Left lung (tissue), 4 donors: ENCODE measurements at regions not wholly inside any gene's neighbourhood (a gene's known extent, or its start where the extent isn't known, plus 50 kb on each side); places are given as distances from the start of the nearest gene placed in this dataset.

Source experiments
- ATAC-seq: fragments of 200-7000 bp; cut with Tn5 transposase; one replicate; pipeline ENCODE4 v1.9.1; 2020; ENCODE audit warnings: moderate library complexity
- DNase-seq, 4 donors: peaks; one replicate each; pipeline ENCODE4 v3.0.0-alpha.2; 2013 to 2020
- H3K27ac ChIP-seq, 2 donors: fragments of 200-600 bp; sonication (generic) in 1 of 2; one replicate each; pipeline versions ENCODE4 v1.5.0 to v1.8.0; 2020 to 2021
- H3K27me3 ChIP-seq, 2 donors: fragments of 200-600 bp; sonication (generic) in 1 of 2; one replicate each; pipeline versions ENCODE4 v1.5.0 to v1.8.0; 2020 to 2021
- H3K36me3 ChIP-seq, 2 donors: fragments of 200-600 bp; sonication (generic) in 1 of 2; one replicate each; pipeline versions ENCODE4 v1.5.0 to v1.8.0; 2020 to 2021
- H3K4me1 ChIP-seq, 2 donors: fragments of 200-600 bp; one replicate each; pipeline ENCODE4 v1.8.0; 2021
- H3K4me3 ChIP-seq, 2 donors: fragments of 200-600 bp; sonication (generic) in 1 of 2; one replicate each; pipeline versions ENCODE4 v1.5.0 to v1.8.0; 2020 to 2021; ENCODE audit warnings: mild to moderate bottlenecking in 1 of 2
- H3K9me3 ChIP-seq, 2 donors: fragments of 200-600 bp; sonication (generic) in 1 of 2; one replicate each; pipeline versions ENCODE4 v1.5.0 to v1.8.0; 2020 to 2021
- CTCF ChIP-seq, 2 donors: fragments of 200-600 bp; sonication (generic) in 1 of 2; IDR thresholded peaks; one replicate each; pipeline versions ENCODE4 v1.5.0 to v1.8.0; 2021; ENCODE audit warnings: antibody characterized with exemption in 2 of 2
- intact Hi-C, 2 donors: fragments of 100-400 bp; cut with DNase I; formaldehyde crosslinking; loops; one replicate each; pipeline versions ENCODE4 v1.11.2 to v1.14.2; 2022
- donor health status: DM: no; HTN: yes; CAD: no.
- donor health status: DM: no; HTN: no; CAD: no.

DNA sequence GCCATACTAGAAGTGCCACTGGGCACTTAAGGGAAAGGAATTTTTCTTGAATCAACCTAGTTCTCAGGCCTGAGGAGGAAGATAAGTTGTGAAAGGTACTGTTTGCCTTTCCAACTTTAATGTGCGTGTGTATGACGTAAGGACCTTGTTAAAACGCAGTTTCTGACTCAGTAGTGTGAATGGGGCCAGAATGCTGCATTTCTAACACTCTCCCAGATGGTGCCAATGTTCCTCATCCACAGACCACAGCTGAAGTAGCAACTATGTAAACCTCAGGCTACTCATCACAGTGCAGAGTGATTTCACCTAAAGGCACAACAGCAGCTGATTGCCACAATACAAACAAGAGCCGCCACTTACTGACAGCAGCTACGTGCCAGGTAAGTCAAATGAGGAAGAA, 103.6 kb downstream of the OTOL1 start:
- no peak overlapping the region for H3K27ac ChIP-seq
- H3K4me3 ChIP-seq: no peak overlapping the region
- no peaks in the 10 kb centered on the region for H3K36me3 ChIP-seq
- no peaks in the 10 kb centered on the region for H3K27me3 ChIP-seq
- no peak for TF ChIP-seq CTCF (IDR thresholded peaks at IDR 0.05)
- H3K4me1 ChIP-seq: no peaks in the 10 kb centered on the region
- intact Hi-C loops: no loop called here
- H3K9me3 ChIP-seq: no peaks in the 10 kb centered on the region
- peak; percentile 96 for ATAC-seq
- peak in 3 of 4 donors; percentile 19 to 68 (median 40) for DNase-seq

- TF ChIP-seq CTCF (IDR thresholded peaks at IDR 0.05): no peak
- H3K27ac ChIP-seq: no peak overlapping the region
- H3K4me1 ChIP-seq: no peaks in the 10 kb centered on the region
- H3K9me3 ChIP-seq: no peaks in the 10 kb centered on the region
- intact Hi-C loops: no loop called here
- no peak overlapping the region for H3K4me3 ChIP-seq
- H3K36me3 ChIP-seq: no peaks in the 10 kb centered on the region
- no peaks in the 10 kb centered on the region for H3K27me3 ChIP-seq
- ATAC-seq: no peak
- DNase-seq: no peak
Measured at GRCh38 chr3:161602475-161602874, 105.9 kb downstream of the OTOL1 start.

GRCh38 chr3:161602918-161603317, 106.3 kb downstream of the OTOL1 start:
- DNase-seq: no peak
- no peaks in the 10 kb centered on the region for H3K27me3 ChIP-seq
- H3K9me3 ChIP-seq: no peaks in the 10 kb centered on the region
- H3K27ac ChIP-seq: no peak overlapping the region
- no peak for ATAC-seq
- H3K4me1 ChIP-seq: no peaks in the 10 kb centered on the region
- TF ChIP-seq CTCF (IDR thresholded peaks at IDR 0.05): no peak
- H3K36me3 ChIP-seq: no peaks in the 10 kb centered on the region
- intact Hi-C loops: no loop called here
- H3K4me3 ChIP-seq: no peak overlapping the region

GRCh38 chr3:161607056-161607455, 110.4 kb downstream of the OTOL1 start:
- TF ChIP-seq CTCF (IDR thresholded peaks at IDR 0.05): no peak
- DNase-seq: no peak
- no peak overlapping the region for H3K27ac ChIP-seq
- peaks cover 0 to 6% of the 10 kb centered on the region in 2 donors for H3K9me3 ChIP-seq
- H3K27me3 ChIP-seq: no peaks in the 10 kb centered on the region
- intact Hi-C loops: no loop called here
- H3K4me1 ChIP-seq: no peaks in the 10 kb centered on the region
- ATAC-seq: no peak
- no peak overlapping the region for H3K4me3 ChIP-seq
- no peaks in the 10 kb centered on the region for H3K36me3 ChIP-seq

- H3K27me3 ChIP-seq: no peaks in the 10 kb centered on the region
- DNase-seq: no peak
- H3K4me3 ChIP-seq: no peak overlapping the region
- intact Hi-C loops: no loop called here
- peaks cover 0 to 2% of the 10 kb centered on the region in 2 donors for H3K9me3 ChIP-seq
- ATAC-seq: no peak
- no peaks in the 10 kb centered on the region for H3K4me1 ChIP-seq
- no peak for TF ChIP-seq CTCF (IDR thresholded peaks at IDR 0.05)
- H3K36me3 ChIP-seq: no peaks in the 10 kb centered on the region
- H3K27ac ChIP-seq: no peak overlapping the region
Measured at GRCh38 chr3:161619351-161619750, 122.7 kb downstream of the OTOL1 start.
